Amygdala (tissue), 56 donors: ENCODE measurements at regions not wholly inside any gene's neighbourhood (a gene's known extent, or its start where the extent isn't known, plus 50 kb on each side); places are given as distances from the start of the nearest gene placed in this dataset.
"Not testable (repeated sequence)": the region's sequence is repeated elsewhere in the genome, so short reads cannot be mapped to it uniquely, and the experiment has no call there.

Experiments used
- DNase-seq, 56 donors: peaks; one replicate each; lab custom pipeline; 2025; lab: John Stamatoyannopoulos, UW

DNA sequence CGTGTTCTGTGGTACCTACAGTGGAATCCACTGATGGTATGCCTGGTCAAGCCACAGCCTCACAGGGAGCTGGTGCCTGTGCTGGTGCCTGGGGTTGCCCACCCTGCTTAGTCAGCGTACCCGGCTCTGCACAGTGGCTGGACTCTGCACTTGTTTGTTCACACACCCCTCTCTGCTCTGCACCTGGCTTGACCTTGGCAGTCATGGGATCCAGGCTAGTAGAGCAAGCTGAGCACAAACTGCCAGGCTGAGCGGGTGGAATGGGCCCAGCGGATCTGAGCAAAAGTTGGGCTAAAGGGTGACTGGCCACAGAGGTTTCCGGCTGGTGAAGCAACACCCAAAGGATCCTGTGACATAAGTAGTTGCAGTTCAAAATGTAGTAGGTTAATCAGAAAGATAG is 163.5 kb downstream of the CDH19 start:
- no peak for DNase-seq

DNA sequence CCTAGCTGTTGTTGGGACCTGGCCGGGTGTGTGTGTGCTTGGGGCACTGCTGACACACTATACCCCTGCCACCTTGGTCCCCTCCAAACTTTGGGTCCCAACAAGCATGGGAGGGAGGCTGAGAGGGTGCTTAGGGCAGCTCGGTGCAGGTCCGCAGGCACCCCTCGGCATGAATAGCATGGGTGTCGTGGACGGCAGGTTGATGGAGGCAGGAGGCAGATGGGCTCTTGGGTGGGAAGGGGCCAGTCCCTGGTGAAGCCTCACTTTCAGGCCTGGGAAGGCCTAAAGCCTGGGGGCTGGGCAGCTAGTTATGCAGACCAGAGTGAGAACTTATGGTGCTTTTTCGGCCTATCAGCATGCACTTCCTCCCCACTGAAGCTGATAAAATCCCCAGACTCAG is 164.2 kb downstream of the CDH19 start:
- DNase-seq, result no peak

DNA sequence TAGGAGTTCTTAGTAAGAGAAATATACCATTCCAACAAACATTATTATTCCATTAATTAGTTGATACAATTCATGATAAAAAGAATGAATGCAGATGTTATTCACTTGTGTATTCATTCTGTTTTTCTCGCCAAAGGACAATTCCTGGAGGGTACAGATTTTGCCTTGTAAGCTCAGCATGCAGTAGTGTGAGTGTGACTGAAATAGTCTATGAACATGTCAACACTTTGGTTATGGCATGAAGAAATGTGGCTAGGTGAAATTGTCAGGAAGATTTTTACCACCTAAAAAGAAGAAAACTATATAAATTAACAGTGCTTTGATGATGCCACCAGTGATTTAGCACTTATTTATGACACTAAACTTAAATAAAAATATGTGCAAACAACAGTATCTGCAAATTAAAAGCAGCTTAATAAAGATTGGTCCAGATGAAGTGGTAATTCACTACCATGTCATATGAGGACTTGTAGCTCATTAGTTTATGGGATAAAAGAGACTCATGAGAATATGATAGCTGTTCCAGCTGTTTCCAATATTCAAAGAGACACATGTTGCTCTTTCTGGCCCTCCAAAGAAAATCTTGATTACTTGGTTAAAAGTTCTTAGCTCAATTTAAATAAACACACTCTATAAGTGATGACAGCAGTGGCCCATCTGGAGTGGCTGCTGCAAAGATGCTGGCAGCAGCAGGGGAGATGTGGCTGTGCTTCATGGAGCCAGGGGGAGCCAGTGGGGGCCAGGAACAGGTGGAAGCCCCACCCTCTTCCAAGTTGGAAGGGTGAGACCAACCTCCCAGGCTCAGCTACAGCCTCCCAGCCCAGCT is 165.0 kb downstream of the CDH19 start:
- DNase-seq, result no peak

DNA sequence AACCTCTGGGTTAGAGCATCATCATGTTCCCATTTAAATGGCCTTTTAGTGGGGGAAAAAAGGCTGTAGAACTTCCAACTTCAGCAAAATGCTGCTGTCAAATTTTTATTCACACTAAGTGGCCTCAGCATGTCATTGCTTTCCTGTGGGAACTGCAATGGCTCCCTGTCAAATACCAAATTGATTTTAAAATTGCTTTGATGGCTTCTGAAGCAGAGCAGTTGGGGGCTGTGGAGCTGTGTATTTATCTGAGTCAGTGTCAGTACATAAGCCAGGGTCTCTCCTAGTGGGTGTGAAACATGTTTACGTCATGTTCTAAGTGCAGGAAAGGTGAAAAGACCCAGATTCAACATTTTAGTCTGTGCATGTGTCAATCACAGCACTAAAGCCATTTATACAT is 171.3 kb downstream of the CDH19 start:
- DNase-seq, result no peak

DNA sequence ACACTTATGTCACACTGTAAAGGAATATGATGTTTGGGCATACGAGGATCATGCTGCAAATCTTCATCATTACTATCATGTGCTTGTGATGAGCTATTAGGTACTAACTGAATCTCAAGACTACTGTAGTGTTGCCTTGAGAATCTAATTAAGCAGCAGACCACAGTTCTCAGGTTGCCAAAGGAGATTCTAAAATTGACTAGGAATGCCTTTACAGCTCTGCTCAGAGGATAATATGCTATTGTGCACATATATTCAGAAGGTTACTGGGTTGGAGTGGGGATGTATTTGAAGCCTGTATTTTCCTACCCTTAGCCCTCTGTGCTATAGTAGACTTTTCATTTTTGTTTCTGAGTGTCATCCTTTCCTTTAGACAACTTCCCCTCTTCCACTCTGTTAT is 175.1 kb downstream of the CDH19 start:
- DNase-seq, result no peak

DNA sequence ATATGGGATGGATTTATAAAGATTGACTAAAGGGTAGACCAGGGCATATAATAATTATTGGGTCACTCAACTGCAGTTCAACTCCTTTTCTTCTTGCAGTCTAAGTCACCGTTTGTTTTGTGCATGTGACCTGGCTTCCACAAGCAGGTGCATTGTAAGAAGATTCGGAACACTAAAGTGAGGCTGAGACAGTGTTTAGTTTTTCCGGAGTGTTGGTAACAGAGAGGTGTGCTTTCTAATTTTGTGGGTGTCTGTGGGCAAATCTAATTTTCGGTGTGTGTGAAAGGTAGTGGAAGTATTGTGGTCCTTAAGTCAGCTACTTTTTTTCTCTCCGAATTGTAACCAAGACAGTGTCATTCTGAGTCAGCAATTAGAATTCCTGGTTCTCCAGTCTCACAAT is 184.5 kb downstream of the CDH19 start:
- no peak for DNase-seq

DNA sequence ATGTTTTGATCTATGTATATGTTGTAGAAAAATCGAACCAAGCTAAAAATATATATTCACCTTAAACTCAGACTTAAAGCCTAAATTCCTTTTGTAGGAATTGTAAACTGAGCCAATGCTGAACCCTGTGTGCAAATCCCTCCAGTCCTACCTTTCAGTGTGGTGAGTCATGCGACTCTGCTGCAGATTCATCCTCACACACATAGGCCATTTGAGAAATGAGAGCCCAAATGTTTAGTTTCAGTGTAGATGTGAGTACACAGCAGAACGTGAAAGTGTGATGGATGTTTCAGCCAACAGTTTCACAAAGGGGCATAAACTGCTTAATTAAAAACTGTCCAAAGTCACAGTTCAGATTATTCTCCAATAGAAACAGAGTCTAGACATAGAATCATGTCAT is 193.2 kb downstream of the CDH19 start:
- DNase-seq, result no peak

DNA sequence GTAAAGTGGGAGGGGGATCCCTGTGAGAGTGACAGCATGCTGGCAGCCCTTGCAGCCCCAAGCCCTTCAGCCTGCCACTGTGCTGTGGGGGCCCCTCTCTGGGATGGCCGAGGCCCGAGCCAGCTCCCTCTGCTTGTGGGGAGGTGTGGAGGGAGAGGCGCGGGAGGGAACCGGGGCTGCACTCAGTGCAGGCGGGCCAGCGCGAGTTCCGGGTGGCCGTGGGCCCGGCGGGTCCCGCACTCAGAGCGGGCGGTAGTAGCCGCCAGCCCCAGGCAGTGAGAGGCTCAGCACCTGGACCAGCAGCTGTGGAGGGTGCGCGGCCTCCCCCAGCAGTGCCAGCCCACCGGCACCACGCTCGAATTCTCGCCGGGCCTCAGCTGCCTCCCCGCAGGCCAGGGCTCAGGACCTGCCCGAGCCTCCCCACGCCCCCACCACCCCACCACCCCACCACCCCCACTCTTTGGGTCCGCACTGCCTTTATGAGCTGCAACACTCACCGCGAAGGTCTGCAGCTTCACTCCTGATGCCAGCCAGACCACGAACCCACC is 208.1 kb downstream of the CDH19 start:
- no peak for DNase-seq

DNA sequence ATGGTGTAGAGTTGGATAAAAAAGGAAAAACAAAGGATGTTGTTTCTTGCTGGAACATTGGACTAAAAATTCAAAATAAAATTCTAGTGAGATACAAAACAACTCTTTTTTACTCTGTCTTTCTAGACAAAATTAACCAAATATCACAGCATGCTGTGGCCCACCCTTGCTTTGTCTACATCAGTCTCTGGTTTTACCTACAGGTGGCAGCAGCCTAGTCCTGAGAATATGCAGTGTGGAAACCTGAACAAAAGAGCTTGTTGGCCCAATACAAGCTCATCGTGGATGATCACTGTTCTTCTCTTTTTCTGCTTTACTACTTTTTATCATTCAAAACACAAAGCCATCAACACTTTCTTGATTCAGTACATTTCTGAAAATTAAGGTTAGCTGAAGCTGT is 210.4 kb downstream of the CDH19 start:
- DNase-seq, result no peak

DNA sequence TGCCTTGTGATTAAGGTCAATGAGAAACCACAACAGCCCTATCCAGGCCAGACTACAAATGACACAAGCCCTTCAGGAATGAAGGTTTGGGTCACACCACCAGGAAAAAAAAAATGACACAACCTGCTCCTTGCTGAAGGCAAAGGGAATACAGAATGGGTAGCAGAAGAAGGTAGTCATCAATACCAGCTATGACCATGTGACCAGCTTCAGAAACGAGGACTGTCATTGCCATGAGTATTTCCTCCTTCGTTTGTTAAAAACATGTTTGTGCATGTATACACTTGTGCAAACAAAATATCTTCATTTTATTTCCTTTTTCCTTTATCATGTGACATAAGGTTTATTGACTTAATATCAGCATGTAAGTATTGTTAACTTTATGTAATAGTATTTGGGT is 226.6 kb downstream of the CDH19 start:
- DNase-seq, result no peak

DNA sequence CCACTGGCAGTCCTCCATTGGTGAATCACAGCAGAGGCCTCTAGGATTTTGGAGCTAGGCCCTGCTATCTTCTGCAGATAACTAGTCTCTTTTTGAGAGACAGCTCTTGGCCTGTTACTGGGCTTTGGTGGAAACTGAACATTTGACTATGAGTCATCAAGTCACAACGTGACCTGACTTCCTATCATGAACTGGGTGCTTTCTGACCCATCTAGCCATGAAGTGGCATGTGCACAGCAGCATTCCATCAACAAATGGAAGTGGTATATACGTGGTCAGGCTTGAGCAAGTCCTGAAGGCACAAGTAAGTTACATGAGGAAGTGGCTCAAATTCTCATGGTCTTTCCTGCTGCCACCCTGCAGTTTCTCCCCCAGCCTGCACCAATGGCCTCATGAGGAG is 228.5 kb downstream of the CDH19 start:
- not testable (repeated sequence) for DNase-seq

DNA sequence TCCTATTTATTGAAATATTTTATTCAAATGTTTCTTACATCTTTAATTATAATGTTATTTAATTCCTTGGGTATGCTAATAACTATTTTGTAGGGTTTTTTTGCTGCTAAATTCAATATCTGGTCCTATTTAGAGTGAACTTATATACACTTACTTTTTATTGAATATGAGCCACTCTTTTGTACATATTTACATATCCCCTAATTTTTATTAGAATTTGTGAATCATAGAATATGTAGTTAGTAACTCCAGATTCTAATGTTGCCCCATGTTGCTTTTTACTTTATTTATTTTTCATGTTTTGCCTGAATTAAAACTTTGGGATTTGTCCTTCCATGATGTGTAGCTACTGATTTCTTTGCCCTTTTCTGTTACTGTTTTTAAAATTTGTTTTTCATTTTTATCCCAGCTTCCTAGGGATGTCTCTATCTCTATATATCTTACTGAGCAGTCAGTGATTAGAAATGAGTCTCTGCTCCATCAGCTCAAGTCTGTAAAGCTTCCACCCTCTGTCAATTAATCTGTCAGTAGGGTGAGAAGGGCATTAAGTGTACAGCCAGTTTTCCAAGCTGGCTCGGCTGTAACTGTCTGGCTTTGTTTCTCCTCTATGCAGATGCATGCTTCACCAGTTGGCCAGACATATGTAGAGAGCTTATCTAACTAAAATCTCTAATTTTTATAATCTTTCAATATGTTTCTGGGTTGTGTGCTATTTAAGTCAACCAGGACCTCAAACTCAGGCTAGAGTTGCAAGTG is 256.9 kb downstream of the CDH19 start:
- no peak for DNase-seq

DNA sequence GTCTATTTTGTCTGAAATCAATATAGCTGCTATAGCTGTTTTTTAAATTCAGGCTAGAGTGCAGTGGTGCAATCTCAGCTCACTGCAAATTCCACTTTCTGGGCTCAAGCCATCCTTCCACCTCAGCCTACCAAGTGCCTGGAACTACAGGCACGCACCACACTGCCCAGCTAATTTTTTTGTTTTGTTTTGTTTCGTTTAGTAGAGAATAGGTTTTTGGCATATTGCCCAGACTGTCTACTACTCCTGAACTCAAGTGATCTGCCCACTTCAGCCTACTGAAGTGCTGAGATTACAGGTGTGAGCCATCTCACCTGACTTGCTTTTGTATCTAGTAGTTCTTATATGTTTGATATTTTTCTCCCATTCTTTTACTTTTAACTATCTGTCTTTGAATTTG is 259.7 kb downstream of the CDH19 start:
- no peak for DNase-seq

DNA sequence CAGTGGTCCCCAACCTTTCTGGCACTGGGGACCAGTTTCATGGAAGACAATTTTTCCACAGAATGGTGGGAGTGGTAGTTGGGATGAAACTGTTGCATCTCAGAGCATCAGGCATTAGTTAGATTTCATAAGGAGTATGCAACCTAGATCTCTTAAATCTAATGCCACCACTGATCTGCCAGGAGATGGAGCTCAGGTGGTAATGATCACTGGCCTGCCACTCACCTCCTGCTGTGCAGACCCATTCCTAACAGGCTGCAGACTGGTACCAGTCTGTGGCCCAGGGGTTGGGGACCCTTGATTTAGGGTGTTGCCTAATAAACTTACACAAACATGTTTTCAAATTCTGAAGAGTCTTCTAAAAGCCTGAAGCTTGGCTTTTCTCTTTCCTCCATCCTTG is 261.3 kb downstream of the CDH19 start:
- no peak for DNase-seq

DNA sequence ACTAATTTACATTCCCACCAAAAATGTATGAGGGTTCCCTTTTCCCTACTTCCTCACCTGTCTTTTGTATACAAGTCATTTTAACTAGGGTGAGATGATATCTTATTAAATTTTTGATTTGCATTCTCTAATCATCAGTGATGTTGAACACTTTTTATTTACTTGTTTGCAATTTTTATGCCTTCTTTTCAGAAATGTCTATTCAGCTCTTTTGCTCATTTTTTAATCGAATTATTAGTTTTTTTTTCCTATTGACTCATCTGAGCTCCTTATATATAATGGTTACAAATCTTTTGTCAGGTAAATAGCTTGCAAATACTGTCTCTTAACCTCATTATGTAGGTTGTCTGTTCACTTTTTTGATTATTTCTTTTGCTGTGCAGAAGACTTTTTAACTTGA is 269.4 kb downstream of the CDH19 start:
- DNase-seq, result no peak

DNA sequence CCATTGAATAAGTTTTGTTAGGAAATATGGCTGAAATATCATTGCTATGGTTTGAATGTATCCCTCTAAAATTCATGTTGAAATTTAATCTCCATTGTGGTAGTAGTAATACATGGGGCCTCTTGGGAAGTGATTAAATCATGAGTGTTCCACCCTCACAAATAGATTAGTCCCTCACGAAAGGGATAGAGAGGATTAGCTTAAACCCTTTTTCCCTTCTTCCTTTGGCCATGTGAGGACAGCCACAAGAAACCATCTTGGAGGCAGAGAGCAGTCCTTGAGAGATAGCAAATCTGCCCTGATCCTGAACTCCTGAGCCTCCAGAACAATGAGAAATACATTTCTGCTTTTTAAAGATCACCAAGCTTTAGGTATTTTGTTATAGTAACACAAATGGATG is 274.2 kb downstream of the CDH19 start:
- DNase-seq, result no peak

DNA sequence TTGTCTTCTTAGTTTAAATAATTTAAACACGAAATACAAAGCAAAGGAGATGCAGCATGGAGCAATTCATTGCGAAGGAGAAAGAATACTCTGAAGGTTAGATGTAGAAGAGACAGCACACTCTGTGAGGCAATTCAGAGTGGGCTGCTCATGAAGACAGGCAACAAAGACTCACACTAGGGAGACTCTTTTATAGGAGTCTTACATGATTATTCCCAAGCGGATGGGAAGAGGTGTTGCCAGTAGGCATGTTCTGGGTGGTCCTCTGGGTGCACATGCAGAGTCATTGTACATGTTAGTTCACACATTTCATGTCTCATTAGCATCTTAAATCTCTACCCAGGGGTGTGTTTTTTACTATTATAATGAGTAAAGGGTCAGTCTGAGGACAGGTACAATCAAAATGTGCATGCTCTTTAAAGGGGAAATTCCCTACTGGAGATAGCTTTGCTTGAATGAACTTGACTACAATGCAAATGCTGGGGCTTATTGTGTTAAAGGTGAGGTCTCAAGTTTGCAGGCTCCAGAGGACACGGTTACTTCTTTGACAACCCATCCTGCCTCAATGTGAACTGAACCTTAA is 275.5 kb downstream of the CDH19 start:
- no peak for DNase-seq

DNA sequence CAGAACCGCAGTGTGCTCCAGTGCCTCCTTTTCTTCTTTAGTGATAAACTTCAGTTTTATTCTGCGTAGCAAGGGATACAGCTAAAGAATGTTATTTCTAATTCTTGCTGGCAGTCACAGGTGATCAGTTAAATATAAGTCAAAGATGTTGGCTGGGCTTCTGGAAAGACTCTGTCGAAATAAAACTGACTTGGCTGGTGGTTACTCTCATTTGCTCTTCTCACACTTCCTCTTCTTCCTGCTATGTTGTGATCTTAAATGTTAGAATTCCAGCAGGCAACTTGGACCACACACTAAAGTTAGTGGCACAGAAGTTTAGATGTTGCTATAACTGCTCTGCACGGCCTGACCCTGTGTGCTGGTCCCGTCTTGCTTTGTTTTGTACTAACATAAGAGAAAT is 278.6 kb downstream of the CDH19 start:
- DNase-seq, result no peak

DNA sequence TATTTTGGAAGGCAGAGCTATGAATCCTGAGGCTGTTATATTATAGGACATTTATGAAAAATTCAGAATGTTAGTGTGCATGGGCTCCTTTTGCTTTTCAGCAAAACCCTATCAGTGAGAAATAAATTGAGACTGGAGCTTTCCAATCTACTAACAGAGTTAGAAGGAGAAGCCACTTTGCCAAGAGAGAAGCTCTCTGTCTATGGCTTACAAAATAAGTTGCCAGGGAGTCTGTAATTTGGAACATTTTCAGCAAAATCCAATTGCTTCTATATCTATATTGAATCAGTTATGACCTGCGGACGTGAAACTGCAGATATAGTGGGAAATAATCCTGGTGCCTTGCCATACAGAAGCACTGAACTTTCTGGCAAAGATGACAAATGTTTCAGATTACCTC is 279.3 kb downstream of the CDH19 start:
- no peak for DNase-seq

DNA sequence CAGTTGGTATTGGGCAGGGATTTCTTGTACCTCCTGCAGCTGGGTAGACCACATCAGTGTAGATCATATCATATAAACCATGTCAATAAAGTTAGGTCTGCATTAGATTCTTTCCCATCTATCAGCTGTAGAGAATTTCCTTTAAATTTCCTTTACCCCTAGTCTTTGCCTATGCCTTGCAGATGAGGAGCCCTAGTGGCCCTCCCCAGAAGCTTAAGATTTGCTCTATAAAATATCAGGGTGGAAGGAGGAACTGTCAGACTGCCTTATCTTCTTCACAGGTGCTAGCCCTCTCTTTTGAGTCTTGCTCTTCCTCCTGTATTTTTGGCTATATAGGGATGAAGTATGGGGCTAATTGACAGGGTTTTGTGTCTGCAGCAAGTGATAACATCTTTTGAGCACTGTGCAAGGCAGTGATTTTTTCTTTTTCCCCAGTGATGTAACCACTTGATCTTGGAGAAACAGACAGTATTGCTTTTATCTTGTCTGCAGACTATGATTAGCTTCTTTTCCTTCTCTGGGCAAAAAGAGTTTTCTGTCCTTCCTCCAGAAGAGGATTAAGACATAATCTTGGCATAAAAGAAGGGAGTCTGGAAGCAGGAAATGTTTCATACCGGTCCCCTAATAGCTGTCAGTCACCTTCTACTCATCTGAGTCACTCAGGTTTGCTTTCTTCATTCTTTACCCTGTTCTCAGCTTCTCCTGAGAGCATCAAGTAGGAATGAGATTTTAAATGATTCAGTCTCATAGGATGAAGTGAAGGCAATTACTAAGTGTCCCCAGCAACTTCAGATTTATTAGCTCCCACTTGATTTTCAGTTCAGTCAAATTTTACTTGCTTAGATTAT is 286.4 kb downstream of the CDH19 start:
- no peak for DNase-seq

DNA sequence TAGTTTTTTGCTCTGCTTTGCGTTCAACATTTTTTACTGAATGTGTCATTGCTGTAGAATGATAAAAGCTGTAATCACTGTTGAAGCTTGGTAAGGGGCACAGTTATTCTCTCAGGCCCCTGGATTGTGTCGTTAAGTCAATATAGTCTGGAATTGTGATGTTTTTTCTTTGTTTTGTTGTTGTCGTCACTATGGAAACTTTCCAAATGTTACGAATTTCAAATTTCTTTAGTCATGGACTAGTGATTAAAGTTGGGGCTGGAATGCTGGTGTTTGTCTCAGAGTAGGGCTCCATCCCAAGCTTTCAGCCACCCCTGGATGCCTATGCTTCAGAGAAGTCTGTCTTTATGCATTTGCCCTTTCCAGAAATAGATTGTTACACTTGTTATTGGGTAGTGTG is 287.2 kb downstream of the CDH19 start:
- DNase-seq, result no peak
